ENCODE measurements at regions not wholly inside any gene's neighbourhood (a gene's known extent, or its start where the extent isn't known, plus 50 kb on each side); places are given as distances from the start of the nearest gene placed in this dataset.

DNA sequence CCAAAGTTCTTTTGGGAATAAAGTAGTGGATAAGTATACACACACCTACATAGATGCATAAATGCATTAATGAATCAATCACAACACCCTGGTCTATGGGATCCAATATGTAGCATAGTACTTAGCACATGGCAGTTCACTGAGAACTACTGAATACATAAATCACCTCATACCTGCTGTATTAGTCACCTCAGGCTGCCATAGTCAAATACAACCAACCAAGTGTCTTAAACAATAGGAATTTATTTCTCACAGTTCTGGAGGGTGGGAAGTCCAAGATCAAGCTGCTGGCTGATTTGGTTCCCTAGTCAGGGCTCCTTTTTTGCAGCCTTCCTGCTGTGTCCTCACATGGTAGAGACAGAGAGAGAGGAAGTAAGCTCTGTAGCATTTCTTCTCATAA is 228.2 kb downstream of the NHLRC3 start:
- TF ChIP-seq GABPA (IDR thresholded peaks at IDR 0.05; ENCODE audit: low read depth): no peak
- TF ChIP-seq, protein P1, sequence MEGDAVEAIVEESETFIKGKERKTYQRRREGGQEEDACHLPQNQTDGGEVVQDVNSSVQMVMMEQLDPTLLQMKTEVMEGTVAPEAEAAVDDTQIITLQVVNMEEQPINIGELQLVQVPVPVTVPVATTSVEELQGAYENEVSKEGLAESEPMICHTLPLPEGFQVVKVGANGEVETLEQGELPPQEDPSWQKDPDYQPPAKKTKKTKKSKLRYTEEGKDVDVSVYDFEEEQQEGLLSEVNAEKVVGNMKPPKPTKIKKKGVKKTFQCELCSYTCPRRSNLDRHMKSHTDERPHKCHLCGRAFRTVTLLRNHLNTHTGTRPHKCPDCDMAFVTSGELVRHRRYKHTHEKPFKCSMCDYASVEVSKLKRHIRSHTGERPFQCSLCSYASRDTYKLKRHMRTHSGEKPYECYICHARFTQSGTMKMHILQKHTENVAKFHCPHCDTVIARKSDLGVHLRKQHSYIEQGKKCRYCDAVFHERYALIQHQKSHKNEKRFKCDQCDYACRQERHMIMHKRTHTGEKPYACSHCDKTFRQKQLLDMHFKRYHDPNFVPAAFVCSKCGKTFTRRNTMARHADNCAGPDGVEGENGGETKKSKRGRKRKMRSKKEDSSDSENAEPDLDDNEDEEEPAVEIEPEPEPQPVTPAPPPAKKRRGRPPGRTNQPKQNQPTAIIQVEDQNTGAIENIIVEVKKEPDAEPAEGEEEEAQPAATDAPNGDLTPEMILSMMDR (IDR thresholded peaks at IDR 0.05; ENCODE audit: insufficient read depth, low read length): no peak
- TF ChIP-seq, protein P2, sequence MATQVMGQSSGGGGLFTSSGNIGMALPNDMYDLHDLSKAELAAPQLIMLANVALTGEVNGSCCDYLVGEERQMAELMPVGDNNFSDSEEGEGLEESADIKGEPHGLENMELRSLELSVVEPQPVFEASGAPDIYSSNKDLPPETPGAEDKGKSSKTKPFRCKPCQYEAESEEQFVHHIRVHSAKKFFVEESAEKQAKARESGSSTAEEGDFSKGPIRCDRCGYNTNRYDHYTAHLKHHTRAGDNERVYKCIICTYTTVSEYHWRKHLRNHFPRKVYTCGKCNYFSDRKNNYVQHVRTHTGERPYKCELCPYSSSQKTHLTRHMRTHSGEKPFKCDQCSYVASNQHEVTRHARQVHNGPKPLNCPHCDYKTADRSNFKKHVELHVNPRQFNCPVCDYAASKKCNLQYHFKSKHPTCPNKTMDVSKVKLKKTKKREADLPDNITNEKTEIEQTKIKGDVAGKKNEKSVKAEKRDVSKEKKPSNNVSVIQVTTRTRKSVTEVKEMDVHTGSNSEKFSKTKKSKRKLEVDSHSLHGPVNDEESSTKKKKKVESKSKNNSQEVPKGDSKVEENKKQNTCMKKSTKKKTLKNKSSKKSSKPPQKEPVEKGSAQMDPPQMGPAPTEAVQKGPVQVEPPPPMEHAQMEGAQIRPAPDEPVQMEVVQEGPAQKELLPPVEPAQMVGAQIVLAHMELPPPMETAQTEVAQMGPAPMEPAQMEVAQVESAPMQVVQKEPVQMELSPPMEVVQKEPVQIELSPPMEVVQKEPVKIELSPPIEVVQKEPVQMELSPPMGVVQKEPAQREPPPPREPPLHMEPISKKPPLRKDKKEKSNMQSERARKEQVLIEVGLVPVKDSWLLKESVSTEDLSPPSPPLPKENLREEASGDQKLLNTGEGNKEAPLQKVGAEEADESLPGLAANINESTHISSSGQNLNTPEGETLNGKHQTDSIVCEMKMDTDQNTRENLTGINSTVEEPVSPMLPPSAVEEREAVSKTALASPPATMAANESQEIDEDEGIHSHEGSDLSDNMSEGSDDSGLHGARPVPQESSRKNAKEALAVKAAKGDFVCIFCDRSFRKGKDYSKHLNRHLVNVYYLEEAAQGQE (IDR thresholded peaks at IDR 0.05; ENCODE audit: insufficient replicate concordance, low read depth): no peak
